SHP77 treated with DMSO at 0.1 percent for 48 hours (cell line): ENCODE measurements at regions not wholly inside any gene's neighbourhood (a gene's known extent, or its start where the extent isn't known, plus 50 kb on each side); places are given as distances from the start of the nearest gene placed in this dataset.
"Not testable (repeated sequence)": the region's sequence is repeated elsewhere in the genome, so short reads cannot be mapped to it uniquely, and the experiment has no call there.

ENCODE experiments used
- DNase-seq: peaks from one replicate; lab custom pipeline; 2025; lab: John Stamatoyannopoulos, UW

DNA sequence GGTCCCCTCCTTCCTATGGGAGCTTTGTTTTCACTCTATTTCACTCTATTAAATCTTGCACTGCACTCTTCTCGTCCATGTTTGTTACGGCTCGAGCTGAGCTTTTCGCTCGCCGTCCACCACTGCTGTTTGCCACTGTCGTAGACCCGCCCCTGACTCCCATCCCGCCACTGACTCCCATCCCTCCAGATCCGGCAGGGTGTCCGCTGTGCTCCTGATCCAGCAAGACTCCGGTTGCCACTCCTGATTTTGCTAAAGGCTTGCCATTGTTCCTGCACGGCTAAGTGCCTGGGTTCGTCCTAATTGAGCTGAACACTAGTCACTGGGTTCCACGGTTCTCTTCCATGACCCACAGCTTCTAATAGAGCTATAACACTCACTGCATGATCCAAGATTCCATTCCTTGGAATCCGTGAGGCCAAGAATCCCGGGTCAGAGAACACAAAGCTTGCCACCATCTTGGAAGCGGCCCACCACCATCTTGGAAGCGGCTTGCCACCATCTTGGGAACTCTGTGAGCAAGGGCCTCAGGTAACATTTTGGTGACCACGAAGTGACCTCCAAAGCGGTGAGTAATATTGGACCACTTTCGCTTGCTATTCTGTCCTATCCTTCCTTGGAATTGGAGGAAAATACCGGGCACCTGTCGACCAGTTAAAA is 2025.4 kb downstream of the OLFM4 start:
- DNase-seq: not testable (repeated sequence)

DNA sequence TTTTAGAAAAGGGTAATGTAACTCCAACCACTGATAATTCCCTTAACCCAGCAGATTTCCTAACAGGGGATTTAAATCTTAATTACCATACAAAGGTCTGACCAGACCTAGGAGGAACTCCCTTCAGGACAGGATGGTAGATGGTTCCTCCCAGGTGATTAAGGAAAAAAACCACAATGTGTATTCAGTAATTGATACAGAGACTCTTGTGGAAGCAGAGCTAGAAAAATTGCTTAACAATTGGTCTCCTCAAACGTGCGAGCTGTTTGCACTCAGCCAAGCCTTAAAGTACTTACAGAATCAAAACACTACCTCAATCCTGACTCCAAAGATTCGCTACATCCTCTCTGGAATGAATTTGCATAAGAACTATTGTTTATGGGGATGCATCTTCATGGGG is 2027.1 kb downstream of the OLFM4 start:
- not testable (repeated sequence) for DNase-seq

DNA sequence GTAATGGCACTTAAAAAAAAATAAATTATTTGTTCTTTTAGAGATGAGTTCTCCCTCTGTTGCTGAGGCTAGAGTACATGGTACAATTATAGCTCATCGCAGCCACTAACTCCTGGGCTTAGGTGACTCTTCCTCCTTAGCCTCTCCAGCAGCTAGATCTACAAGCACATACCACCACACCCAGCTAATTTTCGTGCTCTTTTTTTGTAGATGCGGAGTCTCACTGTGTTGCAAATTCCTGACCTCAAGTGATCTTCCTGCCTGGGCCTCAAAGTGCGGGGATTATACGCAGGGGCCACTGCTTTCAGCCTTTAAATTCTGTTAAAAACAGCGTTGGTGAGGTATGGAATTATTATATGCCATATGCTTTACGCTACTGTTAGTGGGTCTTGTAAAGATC is 2034.0 kb downstream of the OLFM4 start:
- DNase-seq: no peak

DNA sequence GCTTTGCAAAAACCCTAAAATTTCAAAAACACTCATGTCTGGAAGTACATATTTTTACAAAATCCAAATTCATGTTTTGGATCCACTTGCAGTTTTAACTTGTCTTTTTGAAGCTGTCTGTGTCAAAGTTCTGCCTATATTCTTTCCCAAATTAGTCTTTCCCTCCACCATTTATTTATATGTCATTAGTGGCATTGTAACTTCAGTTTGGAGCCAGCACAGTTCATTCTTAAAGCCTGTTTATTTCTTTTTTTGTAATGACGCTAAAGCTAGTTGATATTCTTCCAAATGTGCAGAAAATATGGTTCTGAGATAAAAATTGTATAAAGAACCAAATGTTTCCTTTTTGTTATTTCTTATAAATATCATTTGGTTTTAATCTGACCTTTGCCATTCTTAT is 2039.3 kb downstream of the OLFM4 start:
- no peak for DNase-seq

DNA sequence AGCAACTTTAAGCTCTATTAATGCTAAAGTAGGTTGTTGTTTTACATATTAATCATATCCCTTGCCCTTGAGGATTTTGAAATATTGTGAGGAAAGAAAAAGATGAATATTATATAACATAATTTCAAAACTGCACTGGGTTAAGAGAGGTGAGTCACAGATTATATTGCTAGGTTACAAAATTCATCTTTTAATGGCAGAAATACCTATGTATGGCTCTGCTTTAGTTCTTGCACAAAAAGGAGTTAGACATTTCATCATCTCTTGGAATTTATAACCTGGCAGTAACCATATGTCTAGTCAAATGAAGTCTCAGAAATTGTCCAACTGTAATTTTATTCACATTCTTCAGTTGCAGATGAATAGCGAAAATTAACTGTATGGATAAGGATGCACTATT is 2041.1 kb downstream of the OLFM4 start:
- DNase-seq: no peak

DNA sequence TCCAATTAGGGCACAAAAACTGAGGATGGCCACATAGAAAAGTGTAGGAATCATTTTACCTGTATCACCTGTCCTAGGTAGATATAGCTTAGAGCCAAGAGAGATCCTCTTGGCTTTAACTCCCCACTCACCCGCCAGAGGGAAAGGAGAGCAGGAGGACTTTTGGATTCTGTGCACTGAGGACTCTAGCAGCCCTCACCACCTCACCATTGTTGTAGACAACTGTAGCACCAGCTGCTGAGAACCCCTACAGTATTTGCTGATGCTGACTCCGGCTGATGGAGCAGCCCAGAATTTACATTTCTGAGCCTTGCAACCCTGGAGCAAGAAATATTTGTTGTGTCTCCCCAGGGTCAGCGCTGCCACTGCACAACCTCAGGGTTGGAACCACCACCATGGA is 2044.4 kb downstream of the OLFM4 start:
- DNase-seq: no peak

DNA sequence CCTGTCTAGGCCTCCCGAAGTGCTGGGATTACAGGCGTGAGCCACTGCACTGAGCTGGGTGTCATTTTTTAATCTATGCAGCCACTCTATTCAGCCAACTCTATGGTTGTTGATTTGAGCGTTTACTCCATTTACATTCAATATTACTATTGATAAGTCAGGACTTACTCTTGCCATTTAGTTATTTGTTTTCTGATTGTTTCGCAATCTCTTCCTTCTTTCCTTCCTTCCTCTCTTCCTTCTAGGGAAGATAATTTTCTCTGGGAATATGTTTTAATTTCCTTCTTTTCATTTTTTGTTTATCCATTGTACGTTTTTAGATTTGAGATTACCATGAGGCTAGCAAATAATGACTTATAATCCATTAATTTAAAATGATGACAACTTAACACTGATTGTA is 2056.0 kb downstream of the OLFM4 start:
- DNase-seq: no peak

DNA sequence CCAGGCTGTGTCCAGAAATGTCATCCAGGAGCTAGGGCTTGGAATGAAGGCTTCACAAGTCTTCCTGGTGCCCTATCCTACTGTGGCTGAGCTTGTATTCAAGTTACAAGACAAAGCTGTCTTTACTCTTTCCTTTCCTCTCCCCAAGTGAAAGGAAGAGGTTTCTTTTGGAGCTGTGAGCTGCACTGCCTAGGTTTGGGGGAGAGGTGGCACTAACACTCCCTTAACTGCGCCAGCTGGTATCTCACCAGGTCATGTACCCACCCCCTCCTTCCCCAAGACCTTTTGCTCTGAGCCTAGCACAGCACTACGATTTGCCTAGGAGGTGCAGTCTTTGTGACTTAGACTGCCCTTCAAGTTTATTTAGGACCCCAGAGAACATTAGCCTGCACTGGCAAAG is 2053.6 kb upstream of the PRR20A start:
- DNase-seq: no peak

DNA sequence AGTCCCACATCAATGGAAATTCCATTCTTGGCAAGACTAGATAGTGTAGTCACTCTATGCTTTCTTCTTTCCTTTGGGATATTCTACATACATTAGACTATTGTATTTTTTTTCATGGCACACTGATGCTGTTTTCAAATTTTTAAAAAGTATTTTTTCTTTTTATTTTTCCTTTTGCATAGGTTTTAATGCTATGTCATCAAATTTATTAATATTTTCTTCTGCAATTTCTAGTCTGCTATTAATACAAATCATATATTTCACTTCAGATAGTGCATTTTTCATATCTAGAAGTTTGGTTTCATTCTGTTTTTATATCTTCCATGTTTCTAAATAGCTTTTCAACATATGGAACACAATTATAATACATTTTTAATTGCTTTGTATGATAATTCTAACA is 2050.1 kb upstream of the PRR20A start:
- DNase-seq: no peak

DNA sequence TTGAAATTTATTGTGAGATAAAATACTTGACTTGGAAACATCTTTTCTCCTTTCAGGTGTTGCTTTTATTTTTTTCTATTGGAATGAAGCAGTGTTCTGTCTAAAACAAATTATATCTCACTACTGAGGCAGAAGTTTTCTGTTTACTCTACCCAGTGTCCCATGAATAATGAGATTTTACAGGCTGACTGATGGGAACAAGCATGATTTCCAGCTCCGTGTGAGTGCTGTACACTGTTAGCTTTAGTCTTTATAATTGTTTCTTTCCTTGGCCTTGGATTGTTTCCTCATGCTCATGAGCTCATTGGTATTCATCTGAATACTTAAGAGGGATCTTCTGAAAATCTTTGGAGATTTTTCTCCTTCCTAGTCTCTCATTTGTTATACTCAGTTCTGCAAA is 2049.5 kb upstream of the PRR20A start:
- DNase-seq: no peak

DNA sequence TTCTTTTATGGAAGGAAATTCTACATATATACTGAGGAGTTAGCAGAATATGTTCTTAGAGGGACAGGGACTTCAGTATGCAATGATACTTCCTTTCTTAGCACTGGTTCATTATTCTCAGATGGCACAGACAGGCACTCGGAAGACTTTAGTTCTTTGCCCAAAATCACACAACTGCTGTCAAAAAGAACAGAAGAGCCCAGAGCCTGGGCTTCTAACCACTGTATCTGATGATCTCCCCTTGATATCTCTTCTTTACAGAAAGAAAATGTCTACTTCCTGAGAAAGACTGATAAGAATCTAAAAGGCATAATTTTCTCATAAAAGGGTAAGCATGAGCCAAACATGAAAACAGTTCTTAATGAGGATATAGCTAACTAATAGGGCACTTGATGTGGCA is 2034.2 kb upstream of the PRR20A start:
- DNase-seq: no peak

DNA sequence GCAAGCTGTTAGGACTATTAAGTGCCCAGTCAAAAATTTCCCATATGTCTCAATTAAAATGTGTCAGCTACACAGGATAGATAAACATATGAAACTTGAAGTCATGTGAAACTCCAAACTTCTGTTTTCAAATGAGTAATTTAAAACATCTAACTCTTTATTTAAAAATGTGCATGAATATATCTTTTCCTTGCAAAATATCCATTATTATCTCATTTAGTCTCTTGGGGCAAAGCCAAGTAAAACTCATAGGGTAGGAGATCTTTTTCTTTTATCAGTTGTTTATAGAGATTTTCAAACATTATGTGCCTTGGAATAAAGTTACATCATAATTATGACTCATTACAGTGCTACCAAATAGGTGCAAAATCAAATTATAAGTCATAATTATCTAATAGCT is 2020.1 kb upstream of the PRR20A start:
- no peak for DNase-seq

DNA sequence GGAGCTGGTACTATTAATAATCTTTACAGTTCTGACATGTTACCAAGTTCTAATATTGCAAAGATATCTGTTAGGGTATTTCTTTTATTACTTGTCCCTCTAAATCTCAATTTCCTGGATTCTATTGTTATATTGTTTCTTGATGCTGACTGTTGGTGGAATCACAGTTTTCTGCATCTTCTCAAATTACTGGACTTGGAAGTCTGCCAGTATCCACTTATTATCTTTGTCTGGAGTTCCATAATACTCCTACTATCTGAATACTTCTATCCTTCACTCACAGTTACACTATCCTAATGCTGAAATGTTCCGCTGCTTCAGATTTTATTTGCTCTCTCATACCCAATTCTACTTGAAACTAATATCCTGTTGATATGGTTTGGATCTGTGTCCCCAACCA is 1985.7 kb upstream of the PRR20A start:
- DNase-seq: no peak

DNA sequence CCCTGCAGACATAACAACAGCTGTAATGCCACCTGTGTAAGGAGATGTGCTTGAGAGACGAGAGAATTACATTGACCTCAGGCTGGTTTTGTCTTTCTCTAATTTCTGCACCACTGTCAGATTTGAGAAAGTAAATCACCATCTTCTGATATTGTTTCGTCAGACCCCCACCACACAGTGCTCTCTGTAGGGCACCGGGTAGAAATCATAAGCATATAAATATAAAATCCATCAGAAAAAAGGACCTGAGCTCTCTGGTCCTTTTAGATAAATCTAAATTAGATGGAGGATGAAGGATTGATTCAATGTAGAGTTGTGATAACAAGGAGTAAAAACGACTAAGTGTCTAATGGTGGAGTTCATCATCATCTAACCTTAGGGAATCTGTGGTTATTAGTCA is 1981.0 kb upstream of the PRR20A start:
- no peak for DNase-seq

DNA sequence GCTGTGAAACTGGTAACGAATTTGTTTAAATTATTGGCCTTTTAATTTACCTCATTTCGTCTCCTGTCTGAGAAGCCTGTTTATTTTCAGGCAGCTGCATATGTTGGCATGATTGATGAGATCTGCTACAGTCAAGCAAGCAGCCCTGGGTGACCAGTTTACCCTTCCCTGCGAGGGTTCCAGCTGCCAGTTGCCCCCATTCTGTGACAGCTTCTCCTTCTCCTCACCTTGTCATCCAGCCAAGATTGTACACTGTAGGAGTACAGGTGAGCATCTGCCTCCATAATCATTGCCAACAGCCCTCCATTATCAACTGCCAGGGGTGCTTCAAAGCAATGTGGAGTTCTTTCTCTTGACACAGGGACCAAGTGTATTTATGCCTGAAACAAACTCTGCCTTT is 1979.9 kb upstream of the PRR20A start:
- DNase-seq: peak; percentile 55

DNA sequence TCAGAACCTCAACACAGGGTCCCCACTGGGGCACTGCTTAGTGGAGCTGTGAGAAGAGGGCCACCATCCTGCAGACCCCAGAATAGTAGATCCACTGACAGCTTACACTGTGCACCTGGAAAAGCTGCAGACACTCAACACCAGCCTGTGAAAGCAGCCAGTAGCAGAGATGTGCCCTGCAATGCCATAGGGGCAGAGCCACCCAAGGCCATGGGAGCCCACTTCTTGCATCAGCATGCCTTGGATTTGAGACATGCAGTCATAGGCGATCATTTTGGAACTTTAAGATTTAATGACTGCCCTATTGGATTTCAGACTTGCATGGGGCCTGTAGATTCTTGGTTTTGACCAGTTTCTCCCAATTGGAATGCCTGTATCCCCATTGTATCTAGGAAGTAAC is 1962.1 kb upstream of the PRR20A start:
- DNase-seq: not testable (repeated sequence)

DNA sequence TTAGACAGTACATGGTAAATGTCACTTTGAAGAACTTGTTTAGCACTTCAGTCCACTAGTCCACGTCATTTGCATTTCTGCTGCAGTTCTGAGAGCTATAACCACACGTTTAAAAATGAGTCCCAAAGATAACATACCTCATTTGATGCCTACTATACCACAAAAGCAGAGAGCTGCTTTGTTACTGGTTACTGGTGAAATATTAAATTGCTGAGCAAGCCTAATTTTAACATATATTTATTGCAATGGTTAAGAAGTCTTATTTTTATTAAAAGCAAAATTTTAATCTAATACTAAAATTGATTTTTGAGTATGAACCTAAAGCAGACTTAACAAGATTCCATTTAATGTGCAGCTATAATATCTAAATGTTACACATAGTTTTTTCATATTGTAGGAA is 1949.7 kb upstream of the PRR20A start:
- no peak for DNase-seq

DNA sequence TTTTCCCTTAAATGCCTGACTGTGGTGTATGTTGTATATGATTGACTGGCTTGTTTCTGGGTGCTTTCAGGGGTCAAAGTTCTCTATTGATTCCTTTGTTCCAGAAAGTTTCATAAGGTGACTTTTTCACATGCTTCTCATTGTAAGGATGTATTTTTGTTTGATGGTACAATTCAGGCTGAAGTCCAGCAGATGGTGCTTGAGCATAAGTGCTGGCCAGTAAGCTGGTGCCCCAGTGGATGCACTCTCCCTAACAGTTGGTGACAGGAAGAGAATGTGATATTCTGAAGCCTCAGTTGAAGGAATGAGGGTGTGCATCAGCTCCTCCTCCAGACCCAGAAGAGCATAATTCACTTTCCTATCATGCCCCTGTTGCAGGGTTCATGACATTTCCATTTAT is 1941.6 kb upstream of the PRR20A start:
- peak; percentile 3 for DNase-seq

DNA sequence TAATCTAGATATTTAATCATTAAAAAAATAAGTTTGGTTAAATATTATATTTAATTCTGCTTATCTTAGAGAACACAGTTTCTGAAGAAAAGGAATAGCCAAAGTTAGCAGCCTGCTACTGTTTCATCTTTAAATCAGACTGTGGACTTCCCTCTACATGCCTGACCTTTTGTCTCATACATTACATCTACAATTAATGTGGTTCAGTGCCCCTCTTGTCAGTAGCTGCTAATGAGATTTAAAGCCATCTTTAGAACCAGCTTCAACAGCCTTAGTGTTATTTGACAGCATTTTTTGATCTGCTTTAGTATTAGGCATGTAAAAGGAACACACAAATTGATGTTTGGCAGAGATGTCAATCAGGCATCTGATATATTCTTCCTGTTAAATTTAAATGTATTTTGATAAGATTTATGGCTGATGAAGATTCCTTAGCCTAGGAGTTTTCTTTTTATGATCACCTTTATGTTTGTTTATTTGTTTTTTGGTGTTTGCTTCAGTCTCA is 1925.8 kb upstream of the PRR20A start:
- no peak for DNase-seq

DNA sequence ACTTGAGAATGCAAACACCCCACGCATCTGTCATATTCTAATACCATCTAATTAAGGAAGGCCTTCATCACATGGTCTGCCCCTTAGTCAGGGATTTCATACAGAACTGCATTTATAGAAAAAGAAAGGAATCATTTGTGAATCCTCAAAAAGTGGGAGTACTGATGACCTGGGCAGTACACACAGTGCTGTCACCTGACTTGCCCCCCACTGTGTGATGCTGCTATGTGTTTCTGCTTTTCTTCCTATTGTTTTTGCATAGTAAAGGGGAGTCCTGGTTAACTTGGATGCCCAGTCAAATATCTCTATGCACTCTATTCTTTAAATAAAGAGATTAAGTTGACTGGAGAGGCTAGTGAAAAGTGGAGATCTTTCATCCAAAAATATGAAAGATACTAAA is 1921.2 kb upstream of the PRR20A start:
- DNase-seq: no peak

DNA sequence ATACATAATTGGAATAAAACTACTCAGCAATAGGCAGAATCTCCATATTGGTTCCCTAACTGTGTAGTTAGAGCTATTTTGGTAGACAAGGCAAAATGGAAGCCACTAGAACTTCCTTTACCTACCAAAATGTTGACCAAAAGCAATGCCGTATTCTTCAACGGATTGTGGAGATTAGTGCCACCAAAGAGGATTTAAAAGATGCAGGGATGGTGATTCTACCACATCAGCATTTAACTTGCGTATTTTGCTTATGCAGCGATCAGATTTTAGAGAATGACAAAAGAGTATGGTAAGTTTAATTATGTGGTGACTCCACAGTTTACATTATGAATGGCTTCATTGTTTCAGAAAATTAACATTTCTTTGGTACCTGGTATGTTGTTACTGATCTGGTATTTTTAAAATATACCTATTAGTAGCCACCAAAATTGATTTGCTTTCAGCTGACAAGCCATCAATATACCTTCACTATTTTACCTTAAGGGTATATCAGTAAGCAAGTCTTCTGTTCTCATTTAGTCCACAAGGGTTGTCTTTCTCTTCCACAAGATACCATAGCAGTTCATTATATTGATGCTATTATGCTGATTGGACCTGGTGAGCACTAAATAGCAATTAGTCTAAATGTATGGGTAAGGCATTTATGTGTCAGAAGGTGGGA is 1910.7 kb upstream of the PRR20A start:
- DNase-seq: no peak

DNA sequence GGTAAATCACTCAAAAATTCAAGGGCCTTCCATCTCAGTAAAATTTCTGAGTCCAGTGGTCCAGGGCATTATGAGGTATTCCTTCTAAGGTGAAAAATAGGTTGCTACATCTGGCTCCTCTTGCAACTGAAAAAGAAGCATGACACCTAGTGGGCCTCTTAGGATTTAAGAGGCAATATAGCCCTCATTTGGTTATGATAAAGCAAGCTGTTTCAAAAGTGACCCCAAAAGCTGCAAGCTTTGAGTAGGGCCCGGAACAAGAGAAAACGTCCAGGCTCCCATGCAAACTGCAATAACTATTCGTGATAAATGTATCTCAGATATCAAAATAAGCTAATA is 1910.2 kb upstream of the PRR20A start:
- no peak for DNase-seq

DNA sequence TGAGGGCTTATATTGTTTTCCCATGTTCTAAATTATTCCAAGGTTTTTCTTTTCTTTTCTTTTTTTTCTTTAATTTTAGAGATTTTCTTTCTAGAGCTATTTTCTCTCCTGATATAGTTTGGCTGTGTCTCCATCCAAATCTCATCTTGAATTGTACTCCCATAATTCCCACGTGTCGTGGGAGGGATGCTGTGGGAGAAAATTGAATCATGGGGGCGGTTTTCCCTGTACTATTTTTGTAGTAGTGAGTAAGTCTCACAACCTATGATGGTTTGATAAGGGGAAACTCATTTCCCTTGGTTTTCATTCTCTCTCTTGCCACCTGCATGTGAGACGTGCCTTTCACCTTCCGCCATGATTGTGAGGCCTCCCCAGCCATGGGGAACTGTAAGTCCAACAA is 1906.4 kb upstream of the PRR20A start:
- DNase-seq: no peak

DNA sequence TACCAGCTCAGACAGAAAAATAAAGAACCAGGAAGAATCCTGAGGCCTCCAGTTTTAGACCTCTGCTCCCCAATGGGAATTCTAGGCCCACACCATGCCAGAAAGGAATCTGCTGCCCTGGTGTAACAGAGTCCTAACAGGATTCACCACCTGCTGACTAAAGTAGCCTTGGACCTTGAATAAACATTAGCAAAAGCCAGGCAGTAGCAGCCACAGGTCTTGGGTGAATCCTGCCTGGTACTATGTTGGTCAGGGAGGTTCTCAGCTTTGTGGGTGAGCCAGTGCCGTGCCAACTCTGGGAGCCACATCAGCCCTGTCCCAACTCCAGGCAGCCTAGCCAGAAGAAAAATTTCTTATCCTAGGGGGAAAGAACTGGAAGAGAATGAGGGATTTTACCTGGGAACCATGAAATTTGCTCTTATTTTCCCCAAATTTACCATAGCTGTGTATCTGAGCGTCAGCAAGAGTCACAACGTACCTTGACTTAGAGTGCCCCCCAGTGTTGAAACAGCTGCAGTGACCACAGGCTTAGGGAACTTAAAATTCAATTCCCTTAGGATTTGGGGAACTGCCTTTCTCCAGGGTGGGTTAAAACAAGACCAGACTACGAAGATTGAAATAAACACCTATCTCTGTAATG is 1895.6 kb upstream of the PRR20A start:
- DNase-seq: no peak
